ENCODE measurements at regions not wholly inside any gene's neighbourhood (a gene's known extent, or its start where the extent isn't known, plus 50 kb on each side); places are given as distances from the start of the nearest gene placed in this dataset.

- no peaks in the 10 kb centered on the region for H3K27me3 ChIP-seq (ENCODE audit: control insufficient read depth, insufficient read depth, low read length)
- H3K4me3 ChIP-seq (ENCODE audit: low read length): no peak overlapping the region
These were observed 469.9 kb downstream of the COG6 start for GRCh38 chr13:40125336-40125735.

GRCh38 chr13:40126306-40127085, 471.0 kb downstream of the COG6 start:
- Histone ChIP-seq H3K9me3 (ENCODE audit: control insufficient read depth, low read length) (no peaks in the 10 kb centered on the region), H3K4me1 (ENCODE audit: control insufficient read depth, insufficient read depth, low read length) (no peaks in the 10 kb centered on the region), H3K9ac (ENCODE audit: low read length) (no peak overlapping the region), H3K27me3 (ENCODE audit: control insufficient read depth, insufficient read depth, low read length) (no peaks in the 10 kb centered on the region), H3K36me3 (ENCODE audit: control insufficient read depth, insufficient read depth, low read length) (no peaks in the 10 kb centered on the region), H3K4me3 (ENCODE audit: low read length) (no peak overlapping the region)

More at GRCh38 chr13:40125336-40125735, 469.9 kb downstream of the COG6 start:
- H3K9ac ChIP-seq (ENCODE audit: low read length): no peak overlapping the region
- no peaks in the 10 kb centered on the region for H3K36me3 ChIP-seq (ENCODE audit: control insufficient read depth, insufficient read depth, low read length)
- H3K4me1 ChIP-seq (ENCODE audit: control insufficient read depth, insufficient read depth, low read length): no peaks in the 10 kb centered on the region
- no peaks in the 10 kb centered on the region for H3K9me3 ChIP-seq (ENCODE audit: control insufficient read depth, low read length)

DNA sequence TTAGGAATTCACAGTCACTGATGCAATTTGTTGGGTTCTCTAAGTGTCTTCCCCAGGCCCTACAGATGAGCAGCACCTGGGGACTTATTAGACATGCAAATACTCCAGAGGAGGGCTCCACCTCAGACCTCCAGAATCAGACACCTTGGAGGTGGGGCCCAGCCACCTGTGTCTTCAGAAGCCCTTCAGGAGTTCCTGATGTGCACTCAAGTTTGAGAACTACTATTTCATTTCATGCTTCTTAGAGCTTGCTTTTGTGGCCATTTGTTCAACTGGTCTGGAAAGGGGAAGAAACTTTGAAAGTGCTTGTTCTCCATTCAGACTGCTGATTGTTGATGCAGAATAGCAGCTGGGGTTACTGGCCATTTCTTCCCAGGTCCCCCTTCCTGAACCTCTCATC, 472.0 kb downstream of the COG6 start:
- Histone ChIP-seq H3K27me3 (ENCODE audit: control insufficient read depth, insufficient read depth, low read length) (no peaks in the 10 kb centered on the region), H3K36me3 (ENCODE audit: control insufficient read depth, insufficient read depth, low read length) (no peaks in the 10 kb centered on the region), H3K9me3 (ENCODE audit: control insufficient read depth, low read length) (no peaks in the 10 kb centered on the region), H3K4me3 (ENCODE audit: low read length) (no peak overlapping the region), H3K9ac (ENCODE audit: low read length) (no peak overlapping the region), H3K4me1 (ENCODE audit: control insufficient read depth, insufficient read depth, low read length) (no peaks in the 10 kb centered on the region)

DNA sequence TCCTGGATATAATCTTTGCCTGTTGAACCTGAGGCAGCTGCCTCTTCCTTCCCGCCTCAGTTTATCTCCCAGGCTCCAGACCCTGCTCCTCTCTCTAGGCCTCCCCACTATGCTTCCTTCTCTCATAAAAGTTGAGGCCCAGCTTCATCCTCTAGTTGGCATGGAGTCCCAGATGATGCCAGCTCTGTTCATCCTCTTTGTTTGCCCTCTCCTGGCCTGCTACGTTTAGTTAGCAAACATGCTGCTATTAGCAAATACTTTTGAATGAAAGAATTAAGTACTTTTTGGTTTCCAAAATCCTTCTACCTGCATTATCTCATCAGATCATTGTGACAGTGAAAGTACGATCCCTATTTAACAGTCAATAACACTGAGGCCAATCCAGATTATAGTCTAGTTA, 472.5 kb downstream of the COG6 start:
- Histone ChIP-seq H3K27me3 (ENCODE audit: control insufficient read depth, insufficient read depth, low read length) (no peaks in the 10 kb centered on the region), H3K4me3 (ENCODE audit: low read length) (no peak overlapping the region), H3K36me3 (ENCODE audit: control insufficient read depth, insufficient read depth, low read length) (no peaks in the 10 kb centered on the region), H3K9me3 (ENCODE audit: control insufficient read depth, low read length) (no peaks in the 10 kb centered on the region), H3K4me1 (ENCODE audit: control insufficient read depth, insufficient read depth, low read length) (no peaks in the 10 kb centered on the region), H3K9ac (ENCODE audit: low read length) (no peak overlapping the region)

GRCh38 chr13:40129467-40129866, 474.0 kb downstream of the COG6 start:
- no peak overlapping the region for H3K4me3 ChIP-seq (ENCODE audit: low read length)
- no peaks in the 10 kb centered on the region for H3K36me3 ChIP-seq (ENCODE audit: control insufficient read depth, insufficient read depth, low read length)
- H3K27me3 ChIP-seq (ENCODE audit: control insufficient read depth, insufficient read depth, low read length): no peaks in the 10 kb centered on the region
- no peak overlapping the region for H3K9ac ChIP-seq (ENCODE audit: low read length)
- H3K4me1 ChIP-seq (ENCODE audit: control insufficient read depth, insufficient read depth, low read length): no peaks in the 10 kb centered on the region
- no peaks in the 10 kb centered on the region for H3K9me3 ChIP-seq (ENCODE audit: control insufficient read depth, low read length)

DNA sequence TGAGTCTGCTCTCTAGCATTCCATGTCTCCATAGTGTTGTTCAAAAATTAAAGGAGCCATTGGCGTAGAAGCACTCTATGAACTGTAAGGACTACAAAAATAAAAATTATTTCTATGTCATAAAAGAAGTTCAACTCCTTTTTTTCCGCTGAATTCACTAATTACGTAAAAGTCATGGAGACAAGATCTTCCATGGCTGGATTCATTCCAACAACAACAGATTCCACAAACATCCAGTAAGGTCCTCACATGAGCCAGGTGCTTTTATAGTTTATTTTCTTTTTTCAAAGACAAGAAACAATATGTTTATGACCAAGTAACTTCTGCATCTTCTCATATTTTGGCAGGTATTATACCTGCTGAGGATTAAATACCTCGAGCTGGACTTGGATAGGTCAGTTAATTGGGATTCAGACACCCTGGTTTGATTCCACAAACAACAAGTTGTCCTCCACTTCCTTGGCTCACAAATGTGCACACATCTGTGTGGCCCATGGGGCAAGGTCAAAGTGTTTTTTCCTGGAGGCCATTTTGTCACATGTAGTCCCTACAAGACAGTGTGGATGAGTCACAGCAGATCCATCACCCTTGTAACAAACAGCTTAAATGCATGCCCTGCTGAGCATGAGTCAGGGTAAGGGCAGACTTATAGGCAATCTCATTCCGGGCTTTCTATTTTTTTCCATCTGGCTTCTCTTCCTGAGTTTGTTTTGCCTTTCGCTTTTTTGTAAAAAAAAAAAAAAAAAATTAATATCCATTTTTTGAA, 475.6 kb downstream of the COG6 start:
- Histone ChIP-seq H3K4me1 (ENCODE audit: control insufficient read depth, insufficient read depth, low read length) (no peaks in the 10 kb centered on the region), H3K27me3 (ENCODE audit: control insufficient read depth, insufficient read depth, low read length) (no peaks in the 10 kb centered on the region), H3K36me3 (ENCODE audit: control insufficient read depth, insufficient read depth, low read length) (no peaks in the 10 kb centered on the region), H3K9me3 (ENCODE audit: control insufficient read depth, low read length) (no peaks in the 10 kb centered on the region), H3K9ac (ENCODE audit: low read length) (no peak overlapping the region), H3K4me3 (ENCODE audit: low read length) (no peak overlapping the region)

DNA sequence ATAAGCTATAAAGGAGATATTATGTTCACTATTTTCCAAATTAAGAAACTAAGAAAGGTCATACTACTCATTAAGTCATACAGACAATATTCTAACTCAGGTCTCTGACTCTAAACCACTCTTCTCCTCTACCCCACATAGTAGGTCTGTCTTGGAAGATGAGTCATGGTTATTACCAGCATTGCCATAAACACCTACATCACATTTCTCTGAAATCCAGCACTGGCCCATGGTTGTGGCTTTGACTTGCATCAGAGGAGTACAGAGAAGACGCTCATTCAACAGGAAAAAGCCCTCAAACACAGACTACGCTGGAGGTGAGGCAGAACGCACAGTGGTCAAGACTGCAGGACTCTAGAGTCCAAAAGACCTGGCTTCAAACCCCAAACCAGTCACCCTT, 476.8 kb downstream of the COG6 start:
- Histone ChIP-seq H3K4me1 (ENCODE audit: control insufficient read depth, insufficient read depth, low read length) (no peaks in the 10 kb centered on the region), H3K27me3 (ENCODE audit: control insufficient read depth, insufficient read depth, low read length) (no peaks in the 10 kb centered on the region), H3K4me3 (ENCODE audit: low read length) (no peak overlapping the region), H3K9me3 (ENCODE audit: control insufficient read depth, low read length) (no peaks in the 10 kb centered on the region), H3K36me3 (ENCODE audit: control insufficient read depth, insufficient read depth, low read length) (no peaks in the 10 kb centered on the region), H3K9ac (ENCODE audit: low read length) (no peak overlapping the region)

GRCh38 chr13:40136896-40137295, 481.4 kb downstream of the COG6 start:
- no peaks in the 10 kb centered on the region for H3K27me3 ChIP-seq (ENCODE audit: control insufficient read depth, insufficient read depth, low read length)
- H3K4me3 ChIP-seq (ENCODE audit: low read length): no peak overlapping the region
- no peak overlapping the region for H3K9ac ChIP-seq (ENCODE audit: low read length)
- no peaks in the 10 kb centered on the region for H3K36me3 ChIP-seq (ENCODE audit: control insufficient read depth, insufficient read depth, low read length)
- no peaks in the 10 kb centered on the region for H3K9me3 ChIP-seq (ENCODE audit: control insufficient read depth, low read length)
- no peaks in the 10 kb centered on the region for H3K4me1 ChIP-seq (ENCODE audit: control insufficient read depth, insufficient read depth, low read length)

DNA sequence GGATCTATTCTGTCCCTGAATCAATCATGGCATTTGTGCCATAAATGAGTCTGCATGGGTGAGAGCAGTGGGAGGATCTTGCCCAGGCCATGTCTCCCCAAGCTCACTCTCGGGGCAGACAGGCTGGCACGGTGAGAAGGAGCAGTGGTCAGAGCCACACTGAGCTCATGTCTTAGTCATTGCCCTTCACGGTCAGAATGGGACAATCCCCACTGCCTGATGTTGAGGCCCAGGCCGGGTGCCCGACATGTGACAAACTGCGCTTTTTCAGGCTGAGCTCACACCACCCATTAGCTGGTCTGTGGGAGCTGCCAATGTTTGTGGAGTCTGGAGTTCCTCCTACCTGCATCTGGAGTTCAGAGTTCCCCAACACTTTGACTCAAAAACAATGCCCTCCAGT, 481.9 kb downstream of the COG6 start:
- Histone ChIP-seq H3K4me3 (ENCODE audit: low read length) (no peak overlapping the region), H3K9ac (ENCODE audit: low read length) (no peak overlapping the region), H3K4me1 (ENCODE audit: control insufficient read depth, insufficient read depth, low read length) (no peaks in the 10 kb centered on the region), H3K36me3 (ENCODE audit: control insufficient read depth, insufficient read depth, low read length) (no peaks in the 10 kb centered on the region), H3K27me3 (ENCODE audit: control insufficient read depth, insufficient read depth, low read length) (no peaks in the 10 kb centered on the region), H3K9me3 (ENCODE audit: control insufficient read depth, low read length) (no peaks in the 10 kb centered on the region)

GRCh38 chr13:40139896-40140520, 484.5 kb downstream of the COG6 start:
- H3K4me3 ChIP-seq (ENCODE audit: low read length): no peak overlapping the region
- no peaks in the 10 kb centered on the region for H3K9me3 ChIP-seq (ENCODE audit: control insufficient read depth, low read length)
- no peaks in the 10 kb centered on the region for H3K4me1 ChIP-seq (ENCODE audit: control insufficient read depth, insufficient read depth, low read length)
- no peak overlapping the region for H3K9ac ChIP-seq (ENCODE audit: low read length)
- H3K36me3 ChIP-seq (ENCODE audit: control insufficient read depth, insufficient read depth, low read length): no peaks in the 10 kb centered on the region
- peaks cover 8% of the 10 kb centered on the region for H3K27me3 ChIP-seq (ENCODE audit: control insufficient read depth, insufficient read depth, low read length)

GRCh38 chr13:40141859-40142555, 486.5 kb downstream of the COG6 start:
- H3K36me3 ChIP-seq (ENCODE audit: control insufficient read depth, insufficient read depth, low read length): no peaks in the 10 kb centered on the region
- H3K9ac ChIP-seq (ENCODE audit: low read length): no peak overlapping the region
- peaks cover 8% of the 10 kb centered on the region for H3K27me3 ChIP-seq (ENCODE audit: control insufficient read depth, insufficient read depth, low read length)
- H3K4me3 ChIP-seq (ENCODE audit: low read length): no peak overlapping the region
- no peaks in the 10 kb centered on the region for H3K4me1 ChIP-seq (ENCODE audit: control insufficient read depth, insufficient read depth, low read length)
- H3K9me3 ChIP-seq (ENCODE audit: control insufficient read depth, low read length): no peaks in the 10 kb centered on the region

GRCh38 chr13:40143106-40143505, 487.6 kb downstream of the COG6 start:
- Histone ChIP-seq H3K9ac (ENCODE audit: low read length) (no peak overlapping the region), H3K36me3 (ENCODE audit: control insufficient read depth, insufficient read depth, low read length) (no peaks in the 10 kb centered on the region), H3K4me1 (ENCODE audit: control insufficient read depth, insufficient read depth, low read length) (no peaks in the 10 kb centered on the region), H3K9me3 (ENCODE audit: control insufficient read depth, low read length) (no peaks in the 10 kb centered on the region), H3K27me3 (ENCODE audit: control insufficient read depth, insufficient read depth, low read length) (peaks cover 8% of the 10 kb centered on the region), H3K4me3 (ENCODE audit: low read length) (no peak overlapping the region)
